ENCODE measurements at regions not wholly inside any gene's neighbourhood (a gene's known extent, or its start where the extent isn't known, plus 50 kb on each side); places are given as distances from the start of the nearest gene placed in this dataset.
"Not testable (repeated sequence)": the region's sequence is repeated elsewhere in the genome, so short reads cannot be mapped to it uniquely, and the experiment has no call there.

DNA sequence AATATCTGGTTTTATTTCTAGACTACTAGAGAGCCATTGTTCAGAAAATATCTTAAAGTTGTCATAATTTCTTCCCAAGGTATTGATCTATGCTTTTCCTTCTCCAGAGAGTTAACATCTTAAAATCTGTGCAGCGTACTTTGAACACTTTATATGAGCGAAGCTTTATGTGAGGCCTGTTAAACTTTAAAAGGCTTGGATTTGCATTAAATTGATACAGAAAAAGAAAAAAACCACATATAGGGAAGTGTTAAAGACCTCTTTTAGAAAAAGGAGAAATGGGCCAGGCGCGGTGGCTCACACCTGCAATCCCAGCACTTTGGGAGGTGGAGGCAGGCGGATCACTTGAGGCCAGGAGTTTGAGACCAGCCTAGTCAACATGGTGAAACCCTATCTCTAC, 59.2 kb upstream of the MORC3 start:
- 88 to 97% methylated on average over 5 of the region's 5 CpGs for WGBS, 2 donors
- Histone ChIP-seq H3K36me3 (peaks cover 0 to 4% of the 10 kb centered on the region in 2 donors), H3K4me1 (peaks cover 0 to 5% of the 10 kb centered on the region in 2 donors), H3K4me3 (replicated peaks in 1 of 3) (no peak overlapping the region), H3K9me3 (no peaks in the 10 kb centered on the region), H3K27me3 (no peaks in the 10 kb centered on the region), H3K27ac (peak overlapping the region; percentile 74 to 90 (median 86))
- no peak for DNase-seq
- intact Hi-C loops (cut with DNase I): no loop called here
- TF ChIP-seq POLR2A (IDR thresholded peaks at IDR 0.05): no peak
- TF ChIP-seq, protein P1, sequence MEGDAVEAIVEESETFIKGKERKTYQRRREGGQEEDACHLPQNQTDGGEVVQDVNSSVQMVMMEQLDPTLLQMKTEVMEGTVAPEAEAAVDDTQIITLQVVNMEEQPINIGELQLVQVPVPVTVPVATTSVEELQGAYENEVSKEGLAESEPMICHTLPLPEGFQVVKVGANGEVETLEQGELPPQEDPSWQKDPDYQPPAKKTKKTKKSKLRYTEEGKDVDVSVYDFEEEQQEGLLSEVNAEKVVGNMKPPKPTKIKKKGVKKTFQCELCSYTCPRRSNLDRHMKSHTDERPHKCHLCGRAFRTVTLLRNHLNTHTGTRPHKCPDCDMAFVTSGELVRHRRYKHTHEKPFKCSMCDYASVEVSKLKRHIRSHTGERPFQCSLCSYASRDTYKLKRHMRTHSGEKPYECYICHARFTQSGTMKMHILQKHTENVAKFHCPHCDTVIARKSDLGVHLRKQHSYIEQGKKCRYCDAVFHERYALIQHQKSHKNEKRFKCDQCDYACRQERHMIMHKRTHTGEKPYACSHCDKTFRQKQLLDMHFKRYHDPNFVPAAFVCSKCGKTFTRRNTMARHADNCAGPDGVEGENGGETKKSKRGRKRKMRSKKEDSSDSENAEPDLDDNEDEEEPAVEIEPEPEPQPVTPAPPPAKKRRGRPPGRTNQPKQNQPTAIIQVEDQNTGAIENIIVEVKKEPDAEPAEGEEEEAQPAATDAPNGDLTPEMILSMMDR (IDR thresholded peaks at IDR 0.05): peak in 2 of 6 experiments; percentile 1 to 5

DNA sequence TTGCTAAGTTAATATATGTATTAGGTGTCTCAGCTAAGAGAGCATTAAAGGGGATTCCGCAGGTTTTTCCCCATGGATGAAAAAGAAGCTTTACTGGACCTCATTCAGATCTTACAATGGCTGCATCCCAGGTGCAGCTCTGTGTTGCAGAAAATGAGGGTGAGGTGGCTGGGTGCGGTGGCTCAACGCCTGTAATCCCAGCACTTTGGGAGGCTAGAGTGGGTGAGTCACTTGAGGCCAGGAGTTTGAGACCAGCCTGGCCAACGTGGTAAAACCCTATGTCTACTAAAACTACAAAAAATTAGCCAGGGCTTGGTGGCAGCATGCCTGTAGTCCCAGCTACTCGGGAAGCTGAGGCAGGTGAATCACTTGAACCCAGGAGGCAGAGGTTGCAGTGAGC, 58.5 kb upstream of the MORC3 start:
- H3K27me3 ChIP-seq: no peaks in the 10 kb centered on the region
- WGBS, 2 donors: 93 to 94% methylated on average over 5 of the region's 5 CpGs
- TF ChIP-seq, protein P1 (IDR thresholded peaks at IDR 0.05): no peak
- no peak for TF ChIP-seq POLR2A (IDR thresholded peaks at IDR 0.05)
- intact Hi-C loops (cut with DNase I): no loop called here
- peaks cover 0 to 4% of the 10 kb centered on the region in 2 donors for H3K36me3 ChIP-seq
- peaks cover 0 to 5% of the 10 kb centered on the region in 2 donors for H3K4me1 ChIP-seq
- H3K4me3 ChIP-seq (replicated peaks in 1 of 3): no peak overlapping the region
- H3K9me3 ChIP-seq: no peaks in the 10 kb centered on the region
- DNase-seq: no peak
- H3K27ac ChIP-seq: no peak overlapping the region

DNA sequence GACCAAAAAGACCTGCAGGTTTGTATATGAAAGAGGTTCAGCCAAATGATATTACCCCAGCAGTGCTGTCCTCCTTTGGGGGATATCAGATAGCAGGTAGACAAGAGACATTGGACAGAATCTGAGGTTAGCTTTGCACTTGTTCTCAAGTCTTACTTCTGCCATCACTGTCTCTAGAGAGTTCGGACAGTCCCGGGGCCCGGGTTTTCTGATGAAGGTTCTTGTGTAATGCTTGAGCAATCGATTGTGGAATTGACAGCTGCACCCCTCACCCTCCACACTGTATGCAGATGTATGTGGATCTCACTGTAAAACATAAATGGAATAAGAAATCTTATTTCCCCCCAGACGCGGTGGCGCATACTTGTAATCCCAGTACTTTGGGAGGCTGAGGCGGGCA, 56.2 kb upstream of the MORC3 start:
- intact Hi-C loops (cut with DNase I): no loop called here
- TF ChIP-seq, protein P1 (IDR thresholded peaks at IDR 0.05): no peak
- TF ChIP-seq POLR2A (IDR thresholded peaks at IDR 0.05): no peak
- Histone ChIP-seq H3K4me3 (replicated peaks in 1 of 3) (no peak overlapping the region), H3K27ac (no peak overlapping the region), H3K4me1 (peaks cover 0 to 5% of the 10 kb centered on the region in 2 donors), H3K9me3 (no peaks in the 10 kb centered on the region), H3K36me3 (no peaks in the 10 kb centered on the region), H3K27me3 (no peaks in the 10 kb centered on the region)
- DNase-seq: no peak
- 89 to 91% methylated on average over 8 of the region's 8 CpGs for WGBS, 2 donors

DNA sequence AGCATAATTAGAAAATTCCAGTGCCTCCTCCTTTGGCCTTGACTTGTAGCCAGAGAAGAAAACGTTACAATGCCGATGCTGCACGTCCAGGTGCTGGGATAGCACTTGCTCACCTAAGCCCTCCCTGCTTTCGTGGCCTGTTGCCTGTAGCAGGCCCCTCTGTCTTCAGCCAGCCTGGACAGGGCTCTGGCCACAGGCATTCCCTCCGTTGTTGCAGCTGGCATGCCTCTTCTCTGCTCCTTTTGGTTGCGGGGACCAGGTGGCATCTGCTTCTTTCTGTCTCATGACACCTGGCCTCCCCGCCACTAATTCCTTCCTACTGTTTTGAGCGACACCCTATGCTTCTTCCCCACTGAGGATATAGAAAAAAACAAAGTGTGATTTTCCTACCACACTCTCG, 54.6 kb upstream of the MORC3 start:
- intact Hi-C loops (cut with DNase I): no loop called here
- WGBS, 2 donors: 95 to 97% methylated on average over 9 of the region's 9 CpGs

DNA sequence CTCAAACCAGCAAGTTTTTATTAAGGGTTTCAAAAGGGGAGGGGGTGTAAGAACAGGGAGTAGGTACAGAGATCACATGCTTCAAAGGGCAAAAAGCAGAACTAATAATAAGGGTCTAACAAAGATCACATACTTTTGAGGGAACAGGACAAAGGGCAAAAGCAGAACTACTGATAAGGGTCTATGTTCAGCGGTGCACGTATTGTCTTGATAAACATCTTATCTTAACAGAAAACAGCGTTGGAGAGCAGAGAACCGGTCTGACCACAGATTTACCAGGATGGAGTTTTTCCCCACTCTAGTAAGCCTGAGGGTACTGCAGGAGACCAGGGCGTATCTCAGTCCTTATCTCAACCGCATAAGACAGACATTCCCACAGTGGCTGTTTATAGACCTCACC, 52.2 kb upstream of the MORC3 start:
- H3K9me3 ChIP-seq; intact Hi-C loops (cut with DNase I): not testable (repeated sequence)

More for the DNA sequence above, 54.6 kb upstream of the MORC3 start:
- Histone ChIP-seq H3K27ac (no peak overlapping the region), H3K27me3 (no peaks in the 10 kb centered on the region), H3K36me3 (no peaks in the 10 kb centered on the region), H3K4me3 (replicated peaks in 1 of 3) (no peak overlapping the region), H3K4me1 (no peaks in the 10 kb centered on the region), H3K9me3 (no peaks in the 10 kb centered on the region)
- no peak for TF ChIP-seq POLR2A (IDR thresholded peaks at IDR 0.05)
- TF ChIP-seq, protein P1 (IDR thresholded peaks at IDR 0.05): no peak
- no peak for DNase-seq

DNA sequence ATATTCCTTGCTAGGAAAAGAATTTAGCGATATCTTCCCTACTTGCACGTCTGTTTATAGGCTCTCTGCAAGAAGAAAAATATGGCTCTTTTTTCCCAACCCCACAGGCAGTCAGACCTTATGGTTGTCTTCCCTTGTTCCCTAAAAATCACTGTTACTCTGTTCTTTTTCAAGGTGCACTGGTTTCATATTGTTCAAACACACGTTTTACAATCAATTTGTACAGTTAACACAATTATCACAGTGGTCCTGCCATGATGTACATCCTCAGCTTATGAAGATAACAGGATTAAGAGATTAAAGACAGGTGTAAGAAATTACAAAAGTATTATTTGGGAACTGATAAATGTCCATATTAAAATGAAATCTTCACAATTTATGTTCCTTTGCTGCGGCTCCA, 51.7 kb upstream of the MORC3 start:
- H3K36me3 ChIP-seq; intact Hi-C loops (cut with DNase I); H3K27ac ChIP-seq; H3K4me3 ChIP-seq (replicated peaks in 1 of 3); H3K4me1 ChIP-seq; DNase-seq; H3K9me3 ChIP-seq; H3K27me3 ChIP-seq: not testable (repeated sequence)
- 97% methylated on average over 4 of the region's 4 CpGs for WGBS, 2 donors

More for the DNA sequence above, 52.2 kb upstream of the MORC3 start:
- H3K4me3 ChIP-seq (replicated peaks in 1 of 3); H3K4me1 ChIP-seq; DNase-seq; H3K27ac ChIP-seq; H3K36me3 ChIP-seq; H3K27me3 ChIP-seq: not testable (repeated sequence)
- 64 to 69% methylated on average over 6 of the region's 6 CpGs for WGBS, 2 donors

Data from thyroid gland (tissue), 4 donors.